DLD1 (cell line): ENCODE measurements at regions not wholly inside any gene's neighbourhood (a gene's known extent, or its start where the extent isn't known, plus 50 kb on each side); places are given as distances from the start of the nearest gene placed in this dataset.
"Not testable (repeated sequence)": the region's sequence is repeated elsewhere in the genome, so short reads cannot be mapped to it uniquely, and the experiment has no call there.

Source experiments
- in situ Hi-C: cut with HindIII; loops from 2 replicates; pipeline ENCODE4 v1.10.0; 2017; ENCODE audit warnings: low sequenced_read_pairs

GRCh38 chr4:188988131-188988530 lies 848.9 kb downstream of the TRIML1 start:
- in situ Hi-C loops = no loop called here

DNA sequence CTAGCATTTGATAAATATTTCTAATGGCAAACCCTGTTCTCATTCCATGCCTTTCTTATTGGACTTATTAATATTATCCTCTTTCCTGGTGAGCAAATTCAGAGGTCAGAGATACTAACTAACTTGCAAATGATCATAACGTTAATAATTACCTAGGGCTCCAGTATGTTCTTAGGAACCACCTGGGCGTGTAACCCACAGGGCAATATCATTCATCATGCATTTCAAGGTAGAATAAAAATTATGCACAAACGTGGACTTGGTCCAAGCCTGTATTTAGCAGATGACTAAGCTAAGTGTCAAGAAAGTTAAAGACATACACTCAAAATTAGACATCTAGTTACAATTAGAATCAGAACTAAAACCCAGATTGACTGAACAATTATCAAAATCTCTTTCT lies 850.1 kb downstream of the TRIML1 start:
- in situ Hi-C loops = no loop called here

DNA sequence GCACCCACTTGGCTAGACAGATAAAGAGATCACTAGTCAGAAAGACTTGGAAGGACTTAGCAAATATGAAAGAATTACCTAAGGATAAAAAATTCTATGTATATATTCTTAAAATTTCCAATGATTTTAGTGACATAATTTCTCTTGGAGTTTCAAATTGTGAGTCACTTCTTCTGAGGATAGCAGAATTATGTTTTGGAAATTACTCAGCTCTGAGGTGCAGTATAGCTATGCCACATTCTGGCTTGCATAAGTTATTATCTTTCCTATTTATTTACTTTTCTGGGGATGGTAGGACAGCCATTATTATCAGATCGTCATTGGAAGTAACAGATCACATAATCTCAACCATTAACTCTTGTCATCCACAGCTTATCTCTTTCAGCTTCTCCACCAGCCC lies 853.5 kb downstream of the TRIML1 start:
- in situ Hi-C loops = no loop called here

DNA sequence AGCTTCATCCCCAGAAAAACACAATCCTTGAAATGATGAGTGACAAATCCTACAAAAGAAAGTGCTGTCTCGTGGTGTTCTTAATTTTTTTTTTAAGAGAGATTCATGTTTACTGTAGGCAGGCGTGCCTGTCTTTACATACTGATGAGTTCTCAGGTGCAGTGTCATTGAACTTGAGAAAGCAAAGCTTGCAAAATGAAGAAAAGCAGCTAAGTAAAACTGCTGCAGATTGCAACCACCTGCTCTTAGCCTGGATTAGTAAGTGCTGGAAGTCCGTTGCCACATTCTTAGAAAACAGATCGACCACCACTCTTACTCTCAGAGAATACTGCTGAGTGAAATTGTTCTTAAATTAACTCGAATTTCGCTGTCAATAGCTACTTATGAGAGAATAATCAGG lies 854.6 kb downstream of the TRIML1 start:
- in situ Hi-C loops = no loop called here

DNA sequence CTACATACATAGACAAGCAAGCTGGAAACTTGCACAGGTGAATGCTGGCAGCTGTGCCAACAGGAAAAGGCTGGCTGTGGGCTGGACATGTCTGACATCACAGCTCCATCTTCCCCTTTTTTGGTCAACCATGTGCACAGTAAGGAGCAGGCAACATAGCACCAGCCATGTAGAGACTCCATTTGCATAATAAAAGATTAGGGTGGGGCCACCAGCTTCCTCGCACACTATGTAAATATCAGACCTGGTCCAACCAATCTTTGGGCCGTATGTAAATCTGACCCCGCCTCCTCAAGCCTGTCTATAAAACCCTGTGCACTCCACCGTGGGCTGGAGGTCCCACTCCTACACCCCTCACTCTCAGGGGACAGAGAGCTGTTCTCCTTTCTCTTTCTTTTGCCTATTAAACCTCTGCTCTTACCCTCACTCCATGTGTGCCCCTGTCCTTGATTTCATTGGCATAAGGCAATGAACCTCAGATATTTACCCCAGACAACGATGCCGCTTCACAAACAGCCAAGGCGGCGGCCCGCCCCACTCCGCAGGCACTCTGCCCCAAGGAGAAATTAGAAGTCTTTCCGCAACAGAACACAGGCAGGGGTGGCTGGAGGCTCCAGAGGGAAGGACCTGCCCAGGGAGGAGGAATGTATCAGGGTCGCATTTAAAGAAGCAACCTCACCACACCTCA lies 862.2 kb downstream of the TRIML1 start:
- in situ Hi-C loops = no loop called here

- in situ Hi-C loops = no loop called here
Observed at GRCh38 chr4:189001971-189002450, 862.8 kb downstream of the TRIML1 start.

- in situ Hi-C loops = no loop called here
Observed at GRCh38 chr4:189002475-189002874, 863.2 kb downstream of the TRIML1 start.

DNA sequence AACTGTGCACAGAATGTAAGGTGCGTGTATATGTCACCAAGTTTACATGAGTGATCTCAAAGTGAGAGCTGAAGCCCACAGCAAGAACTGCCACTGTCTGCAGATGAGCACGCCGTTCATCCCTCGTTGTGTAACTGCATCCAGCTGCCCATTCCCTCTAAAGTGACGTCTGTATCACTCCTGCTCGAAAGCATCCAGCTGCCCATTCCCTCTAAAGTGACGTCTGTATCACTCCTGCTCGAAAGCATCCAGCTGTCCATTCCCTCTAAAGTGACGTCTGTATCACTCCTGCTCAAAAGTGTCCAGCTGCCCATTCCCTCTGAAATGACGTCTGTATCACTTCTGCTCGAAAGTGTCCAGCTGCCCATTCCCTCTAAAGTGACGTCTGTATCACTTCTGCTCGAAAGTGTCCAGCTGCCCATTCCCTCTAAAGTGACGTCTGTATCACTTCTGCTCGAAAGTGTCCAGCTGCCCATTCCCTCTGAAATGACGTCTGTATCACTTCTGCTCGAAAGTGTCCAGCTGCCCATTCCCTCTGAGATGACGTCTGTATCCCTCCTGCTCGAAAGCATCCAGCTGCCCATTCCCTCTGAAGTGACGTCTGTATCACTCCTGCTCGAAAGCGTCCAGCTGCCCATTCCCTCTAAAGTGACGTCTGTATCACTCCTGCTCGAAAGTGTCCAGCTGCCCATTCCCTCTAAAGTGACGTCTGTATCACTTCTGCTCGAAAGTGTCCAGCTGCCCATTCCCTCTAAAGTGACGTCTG lies 871.4 kb downstream of the TRIML1 start:
- in situ Hi-C loops = not testable (repeated sequence)

GRCh38 chr4:189021831-189022230 lies 882.6 kb downstream of the TRIML1 start:
- in situ Hi-C loops = no loop called here

GRCh38 chr4:189022440-189023035 lies 883.3 kb downstream of the TRIML1 start:
- in situ Hi-C loops = no loop called here

GRCh38 chr4:189029976-189030504 lies 890.8 kb downstream of the TRIML1 start:
- in situ Hi-C loops = no loop called here

- in situ Hi-C loops = no loop called here
Observed at GRCh38 chr4:189032606-189033338, 893.5 kb downstream of the TRIML1 start.

- in situ Hi-C loops = no loop called here
Observed at GRCh38 chr4:189033801-189034347, 894.6 kb downstream of the TRIML1 start.

DNA sequence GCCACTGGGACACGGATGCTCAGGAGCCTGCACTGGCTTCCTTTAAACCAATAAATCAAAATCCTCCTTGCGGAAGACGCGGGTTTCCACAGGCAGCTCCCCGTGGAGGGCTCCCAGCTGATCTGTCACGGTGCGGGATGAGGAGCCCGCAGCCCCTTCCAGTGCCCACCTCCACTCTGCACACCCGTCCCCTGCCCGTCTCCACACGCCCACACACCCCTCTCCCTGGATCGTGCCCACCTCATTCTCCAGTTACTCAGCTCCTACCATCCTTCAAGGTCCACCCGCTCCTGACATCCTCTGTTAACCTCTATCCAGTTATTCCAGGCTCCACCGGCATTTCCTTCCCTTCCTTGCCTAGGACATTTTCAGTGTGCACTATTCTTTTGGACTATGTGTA lies 895.9 kb downstream of the TRIML1 start:
- in situ Hi-C loops = no loop called here

DNA sequence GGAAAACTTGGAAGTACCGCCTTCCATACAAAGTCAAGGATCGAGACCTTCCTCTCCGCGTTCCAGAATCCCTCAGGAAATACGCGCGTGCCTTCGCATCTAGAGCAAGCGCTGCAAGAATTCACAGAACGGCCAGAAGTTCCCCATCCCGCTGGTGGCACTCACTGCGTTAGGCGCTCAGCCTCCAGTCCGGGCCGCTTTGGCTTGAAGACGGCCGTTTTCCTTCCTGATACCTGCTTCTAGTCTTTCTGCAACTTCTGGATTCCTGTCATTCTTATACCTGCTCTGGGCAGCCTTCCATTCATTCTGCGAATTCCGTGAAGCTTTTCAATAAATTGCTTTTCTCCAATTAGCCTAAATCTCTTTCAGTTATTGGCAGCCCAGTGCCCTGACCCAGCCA lies 896.4 kb downstream of the TRIML1 start:
- in situ Hi-C loops = no loop called here

DNA sequence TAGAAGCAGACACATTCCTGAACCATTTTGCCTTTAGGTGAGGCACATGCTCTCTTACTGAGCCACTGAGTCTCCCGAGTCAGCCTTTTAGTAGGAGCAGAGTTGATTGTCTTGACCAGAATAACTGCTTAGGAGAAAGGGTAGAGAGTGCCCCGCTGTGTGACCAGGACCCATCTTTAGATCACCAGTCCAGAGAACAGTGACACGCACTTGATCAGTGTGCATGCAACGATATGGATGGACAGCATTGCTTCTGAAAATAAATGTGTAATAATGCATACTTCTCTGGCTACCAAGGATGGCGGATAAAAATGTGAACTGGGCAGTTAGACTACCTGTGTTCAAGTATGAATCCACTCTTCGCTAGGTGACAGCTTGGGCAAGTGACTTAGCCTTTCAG lies 897.7 kb downstream of the TRIML1 start:
- in situ Hi-C loops = no loop called here

DNA sequence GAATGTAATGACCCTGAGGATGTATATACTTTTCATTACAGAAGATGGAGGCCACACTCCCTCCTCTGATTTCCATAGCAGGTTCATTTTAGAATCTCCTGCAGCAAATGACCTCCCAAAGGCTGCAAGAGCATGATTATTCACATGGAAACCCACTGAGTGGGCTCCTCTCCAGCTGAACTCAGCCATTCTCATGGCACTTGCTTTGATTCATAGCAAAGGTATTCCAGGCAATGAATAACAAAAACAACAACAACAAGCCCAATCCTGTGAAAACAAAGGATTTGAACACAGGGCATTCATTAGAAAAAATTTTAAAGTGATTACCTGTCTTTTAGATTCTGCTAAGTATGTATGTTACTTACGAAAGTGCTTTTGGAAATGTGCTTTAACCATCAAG lies 894.0 kb upstream of the FRG1 start:
- in situ Hi-C loops = no loop called here

GRCh38 chr4:189048119-189048518 lies 892.6 kb upstream of the FRG1 start:
- in situ Hi-C loops = no loop called here

DNA sequence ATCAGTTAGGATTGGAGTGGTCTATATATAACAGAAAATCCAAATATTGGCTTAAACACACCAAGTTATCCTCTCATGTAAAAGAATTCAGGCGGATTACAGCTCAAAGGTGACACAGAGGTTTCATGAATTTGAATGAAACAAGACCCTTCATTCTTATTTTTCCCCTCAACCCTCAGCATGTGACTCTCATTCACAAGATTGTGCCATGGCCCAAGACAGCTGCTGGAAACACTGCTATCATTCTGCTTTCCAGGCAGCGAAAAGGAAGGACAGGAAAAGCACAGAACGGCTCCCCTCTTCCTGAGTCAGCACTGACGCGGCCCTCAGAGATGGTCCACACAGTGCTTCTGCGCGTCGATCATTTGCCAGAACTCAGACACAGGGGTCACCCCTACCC lies 891.0 kb upstream of the FRG1 start:
- in situ Hi-C loops = no loop called here

DNA sequence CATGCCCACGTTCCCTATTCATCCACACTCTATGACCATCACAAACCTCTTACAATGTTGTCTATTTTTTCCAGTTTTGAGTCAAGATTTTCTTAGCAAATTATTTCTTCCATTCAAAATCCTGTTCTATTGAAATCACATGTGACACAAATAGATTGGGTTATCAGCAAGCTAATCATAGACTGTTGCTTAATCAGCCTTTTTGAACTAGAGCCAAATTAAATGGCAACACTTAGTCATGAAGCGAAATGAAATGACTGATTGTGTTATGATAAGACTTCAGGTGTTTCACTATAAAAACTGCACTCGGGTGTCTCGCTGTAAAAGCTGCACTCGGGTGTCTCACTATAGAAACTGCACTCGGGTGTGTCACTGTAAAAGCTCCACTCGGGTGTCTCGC lies 890.0 kb upstream of the FRG1 start:
- in situ Hi-C loops = no loop called here

DNA sequence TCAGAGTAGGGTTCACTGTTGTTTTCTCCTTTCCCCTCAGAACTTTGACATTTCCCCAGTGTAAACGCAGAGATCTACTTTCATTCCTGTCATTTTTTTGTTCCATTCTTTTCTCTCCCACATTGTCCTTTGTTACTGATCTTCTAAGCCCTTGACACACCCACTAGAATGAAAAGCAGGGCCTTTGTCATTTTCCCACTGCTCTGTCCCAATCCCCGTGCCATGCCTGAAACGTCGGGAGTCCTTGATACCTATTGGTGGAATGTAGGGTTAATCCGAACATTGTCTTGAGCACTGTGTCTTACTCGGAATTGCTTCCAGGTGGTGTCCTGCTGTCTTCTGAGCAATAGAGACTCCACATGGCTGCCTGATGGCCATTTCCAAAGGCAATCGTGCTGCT lies 887.1 kb upstream of the FRG1 start:
- in situ Hi-C loops = no loop called here
